Gastrocnemius medialis (tissue), 4 donors: ENCODE measurements at regions not wholly inside any gene's neighbourhood (a gene's known extent, or its start where the extent isn't known, plus 50 kb on each side); places are given as distances from the start of the nearest gene placed in this dataset.

Experiments
- CTCF ChIP-seq, 5 experiments: fragments of 450-650 bp in 3 of 5; fragments of 200-600 bp in 2 of 5; sonication (generic) in 2 of 5; IDR thresholded peaks in 4 of 5; conservative IDR thresholded peaks in 1 of 5; 1 replicate in 4 of 5; 2 replicates in 1 of 5; pipeline ENCODE4 v1.5.1; 2016 to 2019; ENCODE audit warnings: antibody characterized with exemption in 5 of 5, mild to moderate bottlenecking in 3 of 5, moderate library complexity in 3 of 5
- POLR2A ChIP-seq, 2 donors: fragments of 450-650 bp; IDR thresholded peaks; one replicate each; pipeline ENCODE4 v1.6.1; 2017; ENCODE audit warnings: antibody characterized with exemption in 2 of 2, mild to moderate bottlenecking in 2 of 2, moderate library complexity in 2 of 2

- no peak for TF ChIP-seq CTCF (IDR thresholded peaks at IDR 0.05 in 4 of 5, conservative IDR thresholded peaks at IDR 0.05 in 1 of 5)
- TF ChIP-seq POLR2A (IDR thresholded peaks at IDR 0.05) = no peak
Observed at GRCh38 chr7:106591146-106591545, 69.8 kb downstream of the CCDC71L start.
